MCF 10A (cell line): ENCODE measurements at regions not wholly inside any gene's neighbourhood (a gene's known extent, or its start where the extent isn't known, plus 50 kb on each side); places are given as distances from the start of the nearest gene placed in this dataset.

Experiments used
- BruUV-seq: library from RNA; stranded (reverse); fragments of 400-500 nt; replicated peaks from 2 replicates; lab custom pipeline; 2021; lab: Mats Ljungman, UMichigan
- CTCF ChIA-PET: fragments of 300-600 bp; sonication (Branson Sonifier 250); formaldehyde crosslinking; extraction: SDS; loops from one replicate; lab custom pipeline; 2021; ENCODE audit warnings: antibody characterized with exemption, inconsistent platforms; lab: Yijun Ruan, JAX
- POLR2A ChIA-PET: fragments of 300-600, 350-650 bp; sonication (Branson Sonifier 250); formaldehyde crosslinking; extraction: SDS; loops from one replicate; lab custom pipeline; 2020; ENCODE audit warnings: antibody characterized with exemption, inconsistent platforms; lab: Yijun Ruan, JAX
- DNase-seq: peaks from one replicate; pipeline ENCODE4 v3.0.0-alpha.2; 2018; ENCODE audit not compliant: unreplicated experiment
- H3K27ac Mint-ChIP-seq: one replicate; pipeline ENCODE4 v1.8.0; 2022; ENCODE audit warnings: mild to moderate bottlenecking, low read depth, mixed read lengths; ENCODE audit not compliant: unreplicated experiment
- H3K27me3 Mint-ChIP-seq: one replicate; pipeline ENCODE4 v1.8.0; 2022; ENCODE audit warnings: mixed read lengths; ENCODE audit not compliant: insufficient read depth, unreplicated experiment
- H3K36me3 Mint-ChIP-seq: one replicate; pipeline ENCODE4 v1.8.0; 2022; ENCODE audit warnings: mild to moderate bottlenecking, moderate library complexity, mixed read lengths; ENCODE audit not compliant: insufficient read depth, unreplicated experiment
- H3K4me1 Mint-ChIP-seq: one replicate; pipeline ENCODE4 v1.8.0; 2022; ENCODE audit warnings: mixed read lengths; ENCODE audit not compliant: insufficient read depth, unreplicated experiment
- H3K4me3 Mint-ChIP-seq: one replicate; pipeline ENCODE4 v1.8.0; 2022; ENCODE audit warnings: mild to moderate bottlenecking, moderate library complexity, mixed read lengths; ENCODE audit not compliant: unreplicated experiment
- H3K9me3 Mint-ChIP-seq: one replicate; pipeline ENCODE4 v1.8.0; 2022; ENCODE audit warnings: mixed read lengths; ENCODE audit not compliant: unreplicated experiment
- intact Hi-C: fragments of 100-400 bp; cut with micrococcal nuclease; formaldehyde crosslinking; loops from 2 replicates; pipeline ENCODE4 v1.14.1; 2022
- TF ChIP-seq, protein P1 (sequence below): fragments of 200-600 bp; IDR thresholded peaks from one replicate; pipeline ENCODE4 v1.8.0; 2022; ENCODE audit warnings: antibody characterized with exemption, mild to moderate bottlenecking; ENCODE audit not compliant: unreplicated experiment

DNA sequence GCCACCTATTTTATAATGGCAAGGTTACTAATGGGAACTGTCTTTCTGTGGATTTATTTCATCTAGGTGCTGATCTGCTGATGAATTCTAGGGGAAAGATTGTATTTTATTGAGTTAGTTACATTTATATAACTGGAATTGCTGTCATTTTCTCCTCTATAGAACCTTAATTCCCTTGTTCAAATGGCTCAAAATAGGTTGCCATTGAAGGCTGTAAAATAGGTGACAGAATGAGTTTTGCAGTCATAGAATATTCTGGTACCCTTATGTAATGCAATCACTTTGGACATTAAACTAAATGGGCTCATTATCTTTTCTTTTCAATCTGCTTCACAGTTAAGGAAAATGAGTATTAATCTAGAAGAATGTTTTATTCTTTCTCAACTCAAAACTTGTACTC, 131.0 kb downstream of the CTH start:
- no peak for DNase-seq
- H3K27me3 Mint-ChIP-seq = peaks cover 46% of the 10 kb centered on the region
- no peak overlapping the region for H3K27ac Mint-ChIP-seq
- ChIA-PET POLR2A (no interaction called here), CTCF (no interaction called here)
- TF ChIP-seq, protein P1, sequence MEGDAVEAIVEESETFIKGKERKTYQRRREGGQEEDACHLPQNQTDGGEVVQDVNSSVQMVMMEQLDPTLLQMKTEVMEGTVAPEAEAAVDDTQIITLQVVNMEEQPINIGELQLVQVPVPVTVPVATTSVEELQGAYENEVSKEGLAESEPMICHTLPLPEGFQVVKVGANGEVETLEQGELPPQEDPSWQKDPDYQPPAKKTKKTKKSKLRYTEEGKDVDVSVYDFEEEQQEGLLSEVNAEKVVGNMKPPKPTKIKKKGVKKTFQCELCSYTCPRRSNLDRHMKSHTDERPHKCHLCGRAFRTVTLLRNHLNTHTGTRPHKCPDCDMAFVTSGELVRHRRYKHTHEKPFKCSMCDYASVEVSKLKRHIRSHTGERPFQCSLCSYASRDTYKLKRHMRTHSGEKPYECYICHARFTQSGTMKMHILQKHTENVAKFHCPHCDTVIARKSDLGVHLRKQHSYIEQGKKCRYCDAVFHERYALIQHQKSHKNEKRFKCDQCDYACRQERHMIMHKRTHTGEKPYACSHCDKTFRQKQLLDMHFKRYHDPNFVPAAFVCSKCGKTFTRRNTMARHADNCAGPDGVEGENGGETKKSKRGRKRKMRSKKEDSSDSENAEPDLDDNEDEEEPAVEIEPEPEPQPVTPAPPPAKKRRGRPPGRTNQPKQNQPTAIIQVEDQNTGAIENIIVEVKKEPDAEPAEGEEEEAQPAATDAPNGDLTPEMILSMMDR = no peak
- no peaks in the 10 kb centered on the region for H3K4me1 Mint-ChIP-seq
- H3K9me3 Mint-ChIP-seq = no peaks in the 10 kb centered on the region
- intact Hi-C loops = no loop called here
- H3K36me3 Mint-ChIP-seq = no peaks in the 10 kb centered on the region
- H3K4me3 Mint-ChIP-seq = no peak overlapping the region
- BruUV-seq = no TSS peak

DNA sequence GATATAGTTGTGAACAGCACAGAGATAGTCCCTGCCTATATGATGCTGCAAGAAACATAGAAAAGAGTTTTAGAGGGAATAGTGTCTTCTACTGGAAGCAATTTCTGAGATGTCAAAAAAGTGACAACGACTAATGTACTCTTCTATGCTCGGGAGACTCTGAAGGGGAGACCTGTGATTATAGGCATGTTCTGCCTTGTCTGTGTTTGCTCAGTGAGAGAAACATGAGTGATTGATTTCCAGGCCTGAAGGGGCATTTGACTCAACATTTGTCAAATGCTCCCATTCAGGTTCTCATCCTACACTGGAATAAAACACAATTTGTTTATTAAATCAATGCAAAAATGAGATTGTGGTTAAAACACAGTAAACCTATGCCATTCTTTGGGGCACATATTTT, 131.8 kb downstream of the CTH start:
- Mint-ChIP-seq H3K9me3 (no peaks in the 10 kb centered on the region), H3K36me3 (no peaks in the 10 kb centered on the region), H3K27me3 (peaks cover 46% of the 10 kb centered on the region), H3K4me3 (no peak overlapping the region), H3K27ac (no peak overlapping the region), H3K4me1 (no peaks in the 10 kb centered on the region)
- CTCF ChIA-PET = no interaction called here
- TF ChIP-seq, protein P1 = no peak
- intact Hi-C loops = no loop called here
- no TSS peak for BruUV-seq
- POLR2A ChIA-PET = no interaction called here
- DNase-seq = no peak

DNA sequence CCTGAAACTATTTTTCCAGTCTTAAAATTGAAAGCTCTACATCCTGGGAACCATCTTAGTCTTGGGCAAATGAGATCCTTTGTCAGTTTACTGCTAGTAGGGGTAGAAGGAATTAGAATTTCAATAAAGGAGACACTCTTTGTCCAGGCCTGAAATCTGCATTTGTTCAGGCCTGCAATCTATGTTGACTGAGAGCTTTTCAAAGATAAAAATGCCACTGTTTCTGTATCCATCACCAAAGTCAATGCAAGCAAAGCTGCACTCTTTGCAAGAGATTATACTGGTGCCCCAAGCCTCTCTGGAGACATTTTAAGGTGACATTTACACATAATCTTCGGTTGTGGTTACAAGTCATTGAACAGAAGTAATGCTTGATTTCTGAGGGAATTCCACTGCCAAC, 135.7 kb downstream of the CTH start:
- no peaks in the 10 kb centered on the region for H3K9me3 Mint-ChIP-seq
- no peak overlapping the region for H3K27ac Mint-ChIP-seq
- POLR2A ChIA-PET = no interaction called here
- TF ChIP-seq, protein P1 = no peak
- BruUV-seq = no TSS peak
- H3K36me3 Mint-ChIP-seq = no peaks in the 10 kb centered on the region
- H3K4me1 Mint-ChIP-seq = no peaks in the 10 kb centered on the region
- intact Hi-C loops = no loop called here
- no peak for DNase-seq
- CTCF ChIA-PET = interaction anchor here (0.7 to 2.0 kb wide), 2 partner anchors 18 to 115 kb away, joined by 3 to 14 read pairs; no protein-coding TSS in a partner anchor
- H3K4me3 Mint-ChIP-seq = no peak overlapping the region
- peaks cover 53% of the 10 kb centered on the region for H3K27me3 Mint-ChIP-seq

DNA sequence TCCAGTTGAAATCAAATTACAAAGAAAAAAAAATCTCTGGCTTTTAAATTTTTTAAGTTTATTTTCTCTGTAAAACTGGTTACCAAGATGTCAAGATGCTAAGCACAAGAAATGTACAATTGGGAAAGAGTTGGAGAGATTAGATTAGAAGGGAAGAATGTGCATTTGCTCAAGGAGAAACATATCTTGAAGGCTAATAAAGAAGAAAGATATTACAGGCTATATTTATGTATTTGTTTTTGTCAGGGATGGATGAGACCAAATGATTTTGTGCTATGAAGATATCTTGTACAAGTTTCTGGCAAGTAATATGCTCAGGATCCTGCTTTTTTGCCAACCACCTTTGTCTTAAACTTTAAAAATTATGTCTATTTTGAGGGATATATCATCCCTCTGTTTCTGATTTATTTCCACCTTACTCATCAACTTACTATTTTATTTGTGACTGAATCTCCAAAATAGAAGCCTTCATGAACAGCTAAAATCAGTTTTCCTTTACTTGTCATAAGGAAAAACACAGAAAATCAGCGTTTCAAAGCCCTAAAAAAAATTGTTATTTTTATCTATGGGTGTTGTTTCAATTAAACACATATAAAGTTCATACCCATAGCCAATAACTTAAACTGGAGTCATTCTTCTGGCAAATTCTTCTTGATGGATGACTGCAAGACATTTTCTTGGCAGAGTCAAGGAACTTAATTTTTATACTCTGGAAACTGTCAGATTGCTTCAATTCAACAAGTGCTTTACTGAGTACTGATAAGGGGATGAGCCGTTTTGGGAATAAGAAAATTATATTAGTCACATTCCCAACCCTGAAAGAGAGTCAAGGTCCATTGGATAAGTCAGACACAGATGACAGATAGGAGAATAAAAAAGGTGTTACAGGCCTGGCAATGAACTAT, 141.8 kb downstream of the CTH start:
- no peak overlapping the region for H3K4me3 Mint-ChIP-seq
- POLR2A ChIA-PET = no interaction called here
- H3K9me3 Mint-ChIP-seq = no peaks in the 10 kb centered on the region
- TF ChIP-seq, protein P1 = no peak
- BruUV-seq = no TSS peak
- H3K4me1 Mint-ChIP-seq = no peaks in the 10 kb centered on the region
- intact Hi-C loops = no loop called here
- H3K27ac Mint-ChIP-seq = no peak overlapping the region
- no peak for DNase-seq
- H3K36me3 Mint-ChIP-seq = no peaks in the 10 kb centered on the region
- CTCF ChIA-PET = interaction anchor here (1.2 kb wide), 1 partner anchor 25 kb away, joined by 4 read pairs; no protein-coding TSS in a partner anchor
- H3K27me3 Mint-ChIP-seq = peaks cover 98% of the 10 kb centered on the region
